Tibial nerve (tissue), 4 donors: ENCODE measurements at regions not wholly inside any gene's neighbourhood (a gene's known extent, or its start where the extent isn't known, plus 50 kb on each side); places are given as distances from the start of the nearest gene placed in this dataset.
A peak's percentile ranks its signal among the peaks of the same experiment; 100 is the strongest.

Experiments used
- DNase-seq, 2 donors: peaks; one replicate each; pipeline ENCODE4 v3.0.0-alpha.2; 2019; ENCODE audit warnings: low spot score in 2 of 2
- H3K27ac ChIP-seq, 4 donors: fragments of 200-600 bp; sonication (generic) in 3 of 4; one replicate each; pipeline ENCODE4 v1.5.1; 2017 to 2019; ENCODE audit warnings: mild to moderate bottlenecking in 1 of 4
- H3K27me3 ChIP-seq, 2 donors: fragments of 200-600 bp; sonication (generic) in 1 of 2; one replicate each; pipeline versions ENCODE4 v1.5.1 to v1.6.0; 2017 to 2019
- H3K36me3 ChIP-seq, 3 donors: fragments of 200-600 bp; sonication (generic); one replicate each; pipeline ENCODE4 v1.5.1; 2018 to 2019
- H3K4me1 ChIP-seq, 4 donors: fragments of 200-600 bp; sonication (generic) in 3 of 4; one replicate each; pipeline ENCODE4 v1.5.1; 2017 to 2019
- H3K4me3 ChIP-seq, 4 donors: fragments of 200-600 bp; sonication (generic) in 3 of 4; one replicate each; pipeline ENCODE4 v1.5.1; 2017 to 2019; ENCODE audit warnings: mild to moderate bottlenecking in 1 of 4, moderate library complexity in 1 of 4
- H3K9me3 ChIP-seq, 4 donors: fragments of 200-600 bp; sonication (generic) in 3 of 4; one replicate each; pipeline ENCODE4 v1.5.1; 2017 to 2019
- CTCF ChIP-seq, 5 experiments: fragments of 200-600 bp in 3 of 5; fragments of 450-650 bp in 2 of 5; sonication (generic) in 3 of 5; IDR thresholded peaks; one replicate each; pipeline ENCODE4 v1.5.1; 2016 to 2019; ENCODE audit warnings: antibody characterized with exemption in 5 of 5, mild to moderate bottlenecking in 3 of 5, moderate library complexity in 2 of 5
- EP300 ChIP-seq, 2 donors: sonication (generic); formaldehyde crosslinking; IDR thresholded peaks; one replicate each; pipeline ENCODE4 v1.6.1; 2017; ENCODE audit warnings: antibody characterized with exemption in 2 of 2, mild to moderate bottlenecking in 1 of 2
- POLR2A ChIP-seq, 2 donors: fragments of 450-650 bp; IDR thresholded peaks; one replicate each; pipeline ENCODE4 v1.6.1; 2017; ENCODE audit warnings: antibody characterized with exemption in 2 of 2, mild to moderate bottlenecking in 2 of 2, moderate library complexity in 2 of 2
- WGBS, 2 donors: methylation state at CpG; one replicate each; pipeline ENCODE4 v1.1.5; 2018; 5-methylcytosine and 5-hydroxymethylcytosine counted together

GRCh38 chr6:149235130-149235561, 82.4 kb upstream of the TAB2 start:
- Histone ChIP-seq H3K4me3 (no peak overlapping the region), H3K27me3 (no peaks in the 10 kb centered on the region), H3K36me3 (no peaks in the 10 kb centered on the region), H3K9me3 (peaks cover 0 to 10% (median 0%) of the 10 kb centered on the region in 4 donors), H3K4me1 (peaks cover 0 to 45% (median 26%) of the 10 kb centered on the region in 4 donors), H3K27ac (peak overlapping the region in 2 of 4 donors; percentile 31 to 48)
- DNase-seq = peak in 1 of 2 donors; percentile 48
- TF ChIP-seq POLR2A (IDR thresholded peaks at IDR 0.05) = no peak
- TF ChIP-seq CTCF (IDR thresholded peaks at IDR 0.05) = no peak
- peak in 1 of 2 donors; percentile 69 for TF ChIP-seq EP300 (IDR thresholded peaks at IDR 0.05)
- WGBS, 2 donors = 46 to 53% methylated on average over 3 of the region's 3 CpGs

- Histone ChIP-seq H3K9me3 (peaks cover 0 to 12% (median 0%) of the 10 kb centered on the region in 4 donors), H3K36me3 (no peaks in the 10 kb centered on the region), H3K4me3 (no peak overlapping the region), H3K4me1 (peaks cover 0 to 34% (median 16%) of the 10 kb centered on the region in 4 donors), H3K27me3 (no peaks in the 10 kb centered on the region), H3K27ac (no peak overlapping the region)
- TF ChIP-seq CTCF (IDR thresholded peaks at IDR 0.05) (no peak), POLR2A (IDR thresholded peaks at IDR 0.05) (no peak), EP300 (IDR thresholded peaks at IDR 0.05) (no peak)
- DNase-seq = no peak
Observed at GRCh38 chr6:149236589-149236988, 80.9 kb upstream of the TAB2 start.

GRCh38 chr6:149237464-149237863, 80.0 kb upstream of the TAB2 start:
- no peaks in the 10 kb centered on the region for H3K36me3 ChIP-seq
- DNase-seq = no peak
- peaks cover 0 to 25% (median 12%) of the 10 kb centered on the region in 4 donors for H3K4me1 ChIP-seq
- H3K27me3 ChIP-seq = no peaks in the 10 kb centered on the region
- H3K4me3 ChIP-seq = no peak overlapping the region
- H3K27ac ChIP-seq = no peak overlapping the region
- peaks cover 0 to 12% (median 0%) of the 10 kb centered on the region in 4 donors for H3K9me3 ChIP-seq
- TF ChIP-seq EP300 (IDR thresholded peaks at IDR 0.05) (no peak), POLR2A (IDR thresholded peaks at IDR 0.05) (no peak), CTCF (IDR thresholded peaks at IDR 0.05) (no peak)
- WGBS, 2 donors = 96 to 98% methylated on average over 6 of the region's 6 CpGs

GRCh38 chr6:149239573-149240209, 77.8 kb upstream of the TAB2 start:
- no peak for DNase-seq
- H3K27ac ChIP-seq = no peak overlapping the region
- no peaks in the 10 kb centered on the region for H3K27me3 ChIP-seq
- TF ChIP-seq POLR2A (IDR thresholded peaks at IDR 0.05) (no peak), EP300 (IDR thresholded peaks at IDR 0.05) (no peak), CTCF (IDR thresholded peaks at IDR 0.05) (no peak)
- 89 to 97% methylated on average over 6 of the region's 6 CpGs for WGBS, 2 donors
- no peak overlapping the region for H3K4me3 ChIP-seq
- H3K4me1 ChIP-seq = peaks cover 0 to 8% (median 2%) of the 10 kb centered on the region in 4 donors
- H3K36me3 ChIP-seq = no peaks in the 10 kb centered on the region
- peaks cover 0 to 12% (median 0%) of the 10 kb centered on the region in 4 donors for H3K9me3 ChIP-seq

- Histone ChIP-seq H3K9me3 (peaks cover 0 to 12% (median 0%) of the 10 kb centered on the region in 4 donors), H3K4me3 (no peak overlapping the region), H3K27ac (no peak overlapping the region), H3K36me3 (no peaks in the 10 kb centered on the region), H3K4me1 (no peaks in the 10 kb centered on the region), H3K27me3 (no peaks in the 10 kb centered on the region)
- TF ChIP-seq CTCF (IDR thresholded peaks at IDR 0.05) = no peak
- 71 to 74% methylated on average over 5 of the region's 5 CpGs for WGBS, 2 donors
- no peak for DNase-seq
Observed at GRCh38 chr6:149242883-149243282, 74.6 kb upstream of the TAB2 start.
